HG02678 (cell line): ENCODE measurements at regions not wholly inside any gene's neighbourhood (a gene's known extent, or its start where the extent isn't known, plus 50 kb on each side); places are given as distances from the start of the nearest gene placed in this dataset.
"Not testable (repeated sequence)": the region's sequence is repeated elsewhere in the genome, so short reads cannot be mapped to it uniquely, and the experiment has no call there.

Experiments
- ATAC-seq: cut with Tn5 transposase; IDR thresholded peaks from one replicate; pipeline ENCODE4 v1.9.1; 2021; ENCODE audit warnings: mild to moderate bottlenecking, moderate library complexity; ENCODE audit not compliant: unreplicated experiment

DNA sequence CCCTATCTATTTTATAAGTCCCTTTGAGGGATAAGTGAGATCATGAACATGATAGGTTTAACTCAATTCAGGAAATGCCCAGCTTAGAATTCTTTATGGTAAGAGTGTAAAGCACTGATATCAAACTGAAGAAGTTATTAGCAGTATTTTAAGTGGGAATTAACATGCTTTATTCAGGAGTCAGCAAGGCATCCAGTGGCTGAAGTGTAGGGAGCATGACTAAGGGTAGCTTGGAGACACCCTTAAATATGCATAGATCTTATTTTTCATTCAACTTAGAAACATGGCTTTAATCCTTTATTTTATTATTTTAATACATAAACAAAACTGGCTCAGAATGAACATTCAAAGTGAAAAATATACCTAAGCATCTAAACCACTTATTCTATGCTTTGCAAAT, 158.3 kb upstream of the LPP start:
- no peak for ATAC-seq

DNA sequence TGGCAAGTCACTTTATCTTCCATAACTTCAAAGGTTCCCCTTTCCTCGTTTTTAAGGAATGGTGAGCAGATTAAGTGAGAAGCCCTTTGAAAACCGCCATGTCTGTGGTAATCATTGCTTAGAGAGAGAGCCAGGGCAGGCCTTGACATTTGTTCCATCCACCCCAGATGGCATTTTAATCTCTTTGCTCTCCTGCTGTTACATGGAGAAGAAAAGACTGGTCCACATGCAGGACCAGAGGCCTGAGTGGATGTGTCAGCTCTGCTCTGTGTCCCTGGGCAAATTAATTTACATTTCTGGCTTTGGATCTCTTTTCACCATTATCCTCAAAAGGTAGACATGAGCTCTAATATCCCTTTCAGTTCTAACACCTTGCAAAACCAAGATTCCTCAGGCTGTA, 157.3 kb upstream of the LPP start:
- ATAC-seq, result no peak

DNA sequence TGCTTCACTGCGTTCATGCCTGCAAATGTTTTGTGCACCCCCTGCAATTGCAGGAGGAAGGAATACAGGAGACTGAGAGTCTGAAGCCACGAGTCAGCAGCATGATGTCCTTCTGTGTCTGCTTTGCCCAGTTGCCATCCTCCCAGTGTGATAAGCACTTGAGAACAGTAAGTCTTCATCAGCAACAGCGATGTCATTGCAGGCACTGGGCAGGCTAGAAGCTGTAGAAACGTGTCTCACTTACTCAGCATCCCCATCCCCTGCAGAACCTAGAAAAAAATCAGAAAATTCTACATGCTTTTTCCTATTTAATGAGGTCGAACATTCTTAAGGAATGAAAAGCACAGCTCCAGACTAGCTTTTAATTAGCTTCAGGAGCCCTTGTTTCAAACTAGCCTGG, 156.5 kb upstream of the LPP start:
- ATAC-seq, result no peak

DNA sequence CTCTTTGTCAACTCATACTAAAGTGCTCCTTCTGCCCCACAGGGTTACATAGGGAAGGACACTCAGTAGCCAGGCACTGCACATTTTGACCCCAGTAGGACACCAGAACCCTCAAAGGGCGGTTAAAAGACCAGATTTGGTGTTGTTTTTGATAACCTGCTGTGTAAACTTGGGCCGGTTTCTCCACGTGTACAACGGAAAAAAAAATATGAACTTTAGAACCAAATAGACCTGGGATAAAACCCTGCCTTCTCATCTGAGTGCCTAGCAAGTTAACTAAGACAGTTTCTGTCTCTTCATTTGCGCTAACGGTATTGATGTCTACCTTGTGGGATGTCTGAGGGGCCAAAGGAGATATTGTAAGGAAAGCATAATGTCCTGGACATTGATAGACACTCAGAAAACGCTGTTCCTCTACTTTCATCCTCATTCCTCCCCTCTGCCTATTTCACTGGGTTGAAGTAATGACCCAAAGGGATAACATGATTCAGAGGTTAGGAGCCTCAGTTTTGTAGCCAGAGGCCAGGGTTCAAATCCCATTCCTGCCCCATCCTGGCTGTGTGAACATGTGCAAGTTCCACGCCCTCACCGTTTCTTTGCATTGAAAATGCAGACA, 155.9 kb upstream of the LPP start:
- no peak for ATAC-seq

DNA sequence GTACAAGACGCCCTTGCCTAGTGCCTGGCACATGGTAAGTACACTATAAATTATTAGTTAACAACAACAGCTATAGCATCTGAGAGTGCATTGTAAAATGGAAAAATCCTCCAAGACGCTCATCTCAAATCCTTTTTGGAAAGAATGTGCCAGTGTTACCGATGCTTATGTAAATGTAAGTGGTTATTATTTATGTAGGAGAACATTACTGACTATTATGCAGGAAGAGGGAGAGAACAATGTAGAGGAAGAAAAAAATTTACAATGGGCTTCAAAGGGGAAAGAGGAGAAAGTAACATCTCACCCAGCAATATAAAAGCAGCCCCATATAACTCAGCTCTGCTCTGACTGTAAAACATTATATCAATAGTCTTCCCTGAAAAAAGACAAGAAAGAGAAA, 155.3 kb upstream of the LPP start:
- no peak for ATAC-seq

DNA sequence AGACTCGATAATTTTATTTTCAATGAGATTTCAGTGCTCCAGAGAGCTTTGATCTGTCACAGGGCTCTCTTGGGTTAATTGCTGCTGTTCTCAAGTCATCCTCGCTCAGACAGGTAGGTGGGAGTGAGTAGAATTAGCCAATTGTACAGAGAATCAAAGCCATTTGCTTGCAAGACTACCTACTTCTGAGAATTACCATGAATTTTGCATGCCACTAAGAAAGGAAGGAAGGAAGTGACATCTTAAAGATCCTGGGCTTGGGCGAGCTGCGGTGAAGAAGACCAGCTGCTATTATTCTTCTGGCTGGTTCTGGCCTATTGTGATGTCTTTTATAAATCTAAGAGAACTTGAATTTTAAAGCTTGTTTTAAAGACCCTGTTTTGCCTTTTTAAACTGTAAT, 154.1 kb upstream of the LPP start:
- no peak for ATAC-seq

DNA sequence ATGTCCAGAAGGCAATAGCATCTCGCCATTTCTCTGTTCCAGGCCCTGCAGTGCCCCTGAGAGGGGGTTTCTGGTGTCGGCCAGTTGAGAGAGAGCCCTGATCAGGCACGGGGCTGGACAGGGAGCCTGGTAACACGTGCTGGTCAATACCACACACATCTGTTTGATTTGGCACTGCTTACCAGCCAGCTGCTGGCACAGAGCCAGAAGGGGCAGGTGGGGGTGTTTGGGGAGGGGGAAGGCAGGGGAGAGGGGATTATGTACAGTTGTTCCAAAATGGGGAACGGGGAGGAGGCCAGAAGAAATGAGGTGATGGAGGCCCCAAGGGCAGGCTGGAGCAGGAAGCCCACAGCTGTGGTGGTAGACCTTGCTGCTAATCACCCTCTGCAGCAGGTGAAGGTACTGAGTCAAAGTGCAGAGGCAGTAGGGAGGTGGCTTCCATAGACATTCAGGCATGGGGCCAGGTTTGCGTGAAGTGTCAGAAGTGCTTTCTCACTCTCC, 153.5 kb upstream of the LPP start:
- no peak for ATAC-seq

DNA sequence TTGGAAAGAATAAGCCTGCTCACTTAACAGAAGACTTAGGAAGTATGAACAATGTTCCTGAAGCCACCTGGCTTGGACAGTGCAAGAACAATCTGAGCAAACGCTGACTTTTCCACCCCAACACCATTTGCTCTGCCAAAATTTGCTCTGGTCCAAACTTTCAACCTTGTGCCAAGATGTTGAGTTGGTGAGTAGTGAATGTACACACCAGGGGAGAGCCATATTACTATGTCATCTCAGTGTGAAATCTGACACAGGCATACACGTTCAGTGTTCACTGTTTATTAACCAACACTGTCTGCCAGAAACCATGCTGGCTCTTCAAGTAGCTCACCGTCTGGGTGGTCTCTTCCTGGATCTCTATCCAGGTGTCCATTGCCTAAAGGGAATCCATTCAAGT, 152.9 kb upstream of the LPP start:
- ATAC-seq, result no peak

DNA sequence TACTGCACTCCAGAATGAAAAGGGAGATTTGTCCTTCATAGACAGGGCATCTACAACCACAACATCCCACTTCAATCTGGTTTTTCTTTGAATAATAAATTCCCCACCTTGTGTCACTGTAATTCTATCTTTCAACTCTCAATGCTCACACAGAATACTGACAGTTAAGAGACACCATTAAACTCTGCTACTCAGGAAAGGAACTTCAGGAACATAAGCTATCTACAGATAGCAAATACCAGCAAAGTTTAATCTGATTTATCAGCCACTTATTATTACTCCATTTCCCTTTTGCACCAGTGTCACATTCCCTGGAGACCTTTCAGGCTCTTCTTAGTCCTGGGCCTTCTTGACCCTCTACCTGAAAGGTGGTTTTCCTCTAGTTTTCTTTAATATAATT, 152.0 kb upstream of the LPP start:
- no peak for ATAC-seq

DNA sequence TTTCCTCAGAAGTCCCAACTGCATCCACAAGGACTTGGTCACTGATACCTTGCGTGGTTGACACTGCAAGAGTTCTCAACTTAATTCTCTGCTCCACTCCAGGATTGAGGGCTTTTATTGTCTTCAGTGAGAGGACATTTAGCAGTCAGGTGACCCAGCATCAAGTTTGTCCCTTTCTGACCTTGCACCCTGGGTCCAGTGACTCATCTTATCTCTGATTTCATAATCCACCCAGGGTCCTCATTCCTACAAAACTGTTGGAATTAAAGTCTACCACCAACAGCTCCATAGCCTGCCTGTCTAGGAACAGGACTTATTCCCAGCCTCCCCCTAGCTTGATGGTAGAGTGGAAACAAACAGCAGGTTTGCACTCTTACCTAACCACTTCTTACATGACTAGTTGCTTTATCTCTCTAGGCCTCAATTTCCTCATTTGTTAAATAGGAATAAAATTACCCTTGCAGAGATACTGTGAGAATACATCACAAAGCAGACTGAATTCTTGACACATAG, 151.3 kb upstream of the LPP start:
- no peak for ATAC-seq

DNA sequence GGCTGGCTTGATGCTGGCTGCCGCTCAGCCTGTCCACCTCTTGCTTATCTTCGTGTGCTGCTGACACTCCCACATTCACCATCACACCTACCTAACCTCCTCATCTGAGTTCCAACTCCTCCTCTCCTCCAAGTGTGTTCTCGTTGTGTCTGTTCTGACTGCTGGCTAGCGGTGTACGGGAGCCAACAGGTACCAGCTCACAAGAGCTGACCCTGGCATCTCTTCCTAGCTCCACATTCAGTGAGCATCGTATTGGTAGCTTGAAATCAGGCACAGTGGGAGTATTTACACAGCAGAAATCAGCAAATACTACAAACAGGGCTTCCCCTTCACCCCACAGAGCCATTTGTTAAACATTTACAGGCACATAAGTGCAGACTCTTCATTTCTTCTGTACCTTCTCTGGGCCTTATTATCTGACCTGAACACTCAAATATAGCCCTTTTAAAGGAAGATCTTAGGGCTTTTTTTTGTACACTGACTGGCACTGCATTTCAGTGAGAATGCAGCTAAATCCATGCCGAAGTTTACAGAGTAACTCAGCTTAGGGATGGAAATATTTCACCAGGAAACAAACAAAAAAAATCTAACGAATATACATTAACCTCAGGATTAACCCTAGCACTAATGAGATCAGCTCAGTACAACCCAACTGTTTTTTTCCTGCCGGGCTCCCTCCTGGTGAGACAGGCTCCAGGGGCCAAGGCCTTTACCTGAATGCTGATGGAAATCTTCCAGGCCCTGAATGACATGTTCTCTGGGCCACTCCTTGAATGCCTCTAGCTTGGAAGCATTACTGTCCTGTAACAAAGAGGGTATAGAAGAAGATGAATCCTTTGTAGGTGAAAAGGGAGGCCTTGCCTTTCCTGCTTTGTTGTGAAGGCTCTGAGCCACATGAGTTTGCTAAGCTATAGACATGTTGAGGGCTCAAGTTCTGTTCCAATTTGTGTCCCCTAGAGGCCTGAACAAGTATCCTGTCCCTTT, 150.5 kb upstream of the LPP start:
- ATAC-seq, result no peak

DNA sequence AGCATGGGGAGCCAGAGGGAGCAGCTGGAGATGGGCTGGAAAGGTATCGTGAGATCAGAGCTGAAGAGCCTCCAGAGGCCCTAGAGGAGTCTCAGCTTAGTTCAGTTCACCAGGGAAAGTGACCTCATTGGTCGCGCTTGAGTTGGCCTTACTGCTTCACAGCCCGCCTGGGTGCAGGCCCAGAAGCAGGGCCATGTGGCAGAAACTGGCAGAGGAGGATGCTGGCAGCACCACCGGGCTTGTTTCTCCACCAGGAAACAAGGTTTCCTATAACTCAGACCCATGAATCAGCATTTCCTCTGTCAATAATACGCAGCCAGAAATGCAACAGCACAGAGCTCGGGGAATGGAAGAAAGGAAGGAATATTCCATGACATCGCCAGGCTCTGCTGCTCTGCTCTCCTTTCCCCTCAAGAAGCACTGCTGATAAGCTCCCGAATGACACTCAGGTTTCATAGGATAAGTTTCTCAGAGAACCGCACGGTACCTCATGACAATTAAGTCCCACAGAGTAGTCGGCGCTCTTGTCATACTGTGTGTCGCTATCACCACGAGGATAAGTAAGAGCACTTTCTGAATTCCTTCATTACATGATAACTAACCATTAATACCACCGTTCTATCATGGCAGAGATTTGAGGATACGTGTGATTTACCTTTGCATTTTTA, 147.1 kb upstream of the LPP start:
- no peak for ATAC-seq

DNA sequence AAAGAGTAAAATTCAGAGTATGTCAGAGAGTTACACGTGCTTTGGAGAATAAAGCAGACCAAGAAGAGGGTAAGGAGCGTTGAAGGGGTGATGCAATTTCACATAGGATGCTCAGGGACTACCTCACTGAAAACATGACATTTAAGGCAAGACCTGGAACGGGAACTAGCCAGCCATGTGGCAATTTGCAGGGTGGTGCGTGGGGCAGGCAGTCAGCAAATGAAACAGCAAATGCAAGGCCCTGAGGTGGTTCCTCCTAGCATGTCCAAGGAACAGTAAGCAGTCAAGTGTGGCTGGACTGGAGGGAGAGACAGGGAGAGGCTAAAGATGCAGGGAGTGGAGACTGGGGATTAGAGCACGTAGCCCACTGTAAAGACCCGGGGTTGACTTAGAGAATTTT, 146.1 kb upstream of the LPP start:
- no peak for ATAC-seq

DNA sequence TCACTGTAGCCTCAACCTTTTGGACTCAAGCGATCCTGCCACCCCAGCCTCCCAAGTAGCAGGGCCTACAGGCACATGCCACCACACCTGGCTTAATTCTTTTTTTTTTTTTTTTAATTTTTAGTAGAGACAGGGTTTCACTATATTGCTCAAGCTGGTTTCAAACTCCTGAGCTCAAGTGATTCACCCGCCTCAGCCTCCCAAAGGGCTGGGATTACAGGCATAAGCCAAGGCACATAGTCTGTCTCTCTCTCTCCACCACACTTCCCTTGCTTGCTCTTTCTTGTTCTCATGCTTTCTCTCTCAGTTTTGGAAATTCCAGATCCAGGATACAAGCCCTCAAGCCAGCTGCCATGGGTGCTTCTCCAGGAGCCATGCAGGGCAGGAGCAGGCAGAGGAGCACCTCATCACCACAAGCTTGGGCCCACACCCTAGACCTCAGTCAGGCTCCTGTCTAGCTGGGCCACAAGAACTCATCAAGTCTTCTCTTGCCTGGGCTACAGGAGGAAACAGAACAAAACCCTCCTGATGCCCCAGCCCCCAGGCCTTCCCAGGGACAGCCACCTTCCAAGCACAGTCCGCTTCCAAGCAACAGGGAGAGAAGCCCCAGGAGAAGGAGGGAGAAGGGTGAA, 145.3 kb upstream of the LPP start:
- no peak for ATAC-seq

DNA sequence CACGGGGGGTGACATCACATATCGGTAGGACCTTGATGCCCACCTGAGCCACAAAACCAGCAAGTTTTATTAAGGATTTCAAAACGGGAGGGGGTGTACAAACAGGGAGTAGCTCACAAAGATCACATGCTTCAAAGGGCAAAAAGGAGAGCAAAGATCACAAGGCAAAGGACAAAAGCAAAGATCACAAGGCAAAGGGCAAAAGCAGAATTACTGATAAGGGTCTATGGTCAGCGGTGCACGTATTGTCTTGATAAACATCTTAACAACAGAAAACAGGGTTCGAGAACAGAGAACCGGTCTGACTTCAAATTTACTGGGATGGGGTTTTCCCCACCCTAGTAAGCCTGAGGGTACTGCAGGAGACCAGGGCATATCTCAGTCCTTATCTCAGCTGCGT, 143.5 kb upstream of the LPP start:
- no peak for ATAC-seq

DNA sequence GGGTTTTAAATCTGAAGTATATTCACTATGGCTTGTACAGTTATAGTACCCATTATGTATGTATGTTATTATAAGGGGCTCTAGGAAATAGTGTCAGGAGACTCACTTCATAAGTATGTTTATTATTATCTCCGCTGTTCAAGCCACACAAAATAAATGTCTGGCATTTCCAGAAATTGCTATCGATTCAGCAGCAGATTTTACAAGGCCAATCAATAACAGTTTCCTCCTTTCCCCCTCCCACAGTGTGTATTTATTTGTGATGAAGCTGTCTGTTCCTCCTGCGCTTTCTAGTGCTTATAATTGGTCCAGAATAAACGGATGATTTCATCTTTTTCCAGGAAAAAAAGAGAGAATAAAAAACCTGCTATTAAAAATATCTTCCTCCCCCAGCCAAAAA, 134.2 kb upstream of the LPP start:
- no peak for ATAC-seq

DNA sequence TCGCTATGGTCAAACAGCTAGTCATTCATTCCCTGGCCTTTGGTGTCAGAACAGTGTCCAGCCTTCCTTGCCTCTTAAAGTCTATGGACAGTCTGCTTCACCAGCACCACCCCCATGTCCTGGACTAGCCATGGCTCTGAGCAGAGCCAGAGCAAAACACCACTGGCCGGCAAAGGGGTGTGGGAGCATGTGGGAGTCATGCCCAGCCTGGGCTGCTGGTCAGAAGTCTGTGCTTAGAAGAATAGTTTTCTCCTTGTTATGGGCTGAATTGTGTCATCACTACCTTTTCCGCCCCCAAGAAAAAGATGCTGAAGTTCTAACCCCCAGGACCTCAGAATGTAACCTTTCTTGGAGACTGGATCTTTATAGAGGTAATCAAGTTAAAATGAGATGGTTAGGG, 132.9 kb upstream of the LPP start:
- ATAC-seq, result no peak

DNA sequence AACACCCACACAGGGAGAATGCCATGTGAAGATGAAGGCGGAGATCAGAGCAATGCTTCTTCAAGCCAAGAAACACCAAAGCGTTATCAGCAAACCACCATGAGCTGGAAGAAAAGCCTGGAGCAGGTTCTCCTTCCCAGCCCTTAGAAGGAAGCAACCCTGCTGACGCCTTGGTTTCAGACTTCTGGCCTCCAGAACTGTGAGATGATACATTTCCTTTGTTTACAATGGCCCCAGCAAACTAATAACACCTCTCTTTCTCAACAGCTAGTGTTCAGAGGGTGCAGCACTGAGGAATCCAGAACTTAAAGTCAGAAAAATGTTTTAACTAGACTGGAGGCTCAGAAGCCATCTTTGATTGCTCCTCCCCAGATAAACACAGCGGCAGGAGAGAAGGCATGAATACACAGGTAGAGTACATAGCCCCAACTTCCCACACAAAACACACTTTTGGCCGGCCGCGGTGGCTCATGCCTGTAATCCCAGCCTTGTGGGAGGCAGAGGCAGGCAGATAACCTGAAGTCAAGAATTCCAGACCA, 132.4 kb upstream of the LPP start:
- ATAC-seq, result no peak

DNA sequence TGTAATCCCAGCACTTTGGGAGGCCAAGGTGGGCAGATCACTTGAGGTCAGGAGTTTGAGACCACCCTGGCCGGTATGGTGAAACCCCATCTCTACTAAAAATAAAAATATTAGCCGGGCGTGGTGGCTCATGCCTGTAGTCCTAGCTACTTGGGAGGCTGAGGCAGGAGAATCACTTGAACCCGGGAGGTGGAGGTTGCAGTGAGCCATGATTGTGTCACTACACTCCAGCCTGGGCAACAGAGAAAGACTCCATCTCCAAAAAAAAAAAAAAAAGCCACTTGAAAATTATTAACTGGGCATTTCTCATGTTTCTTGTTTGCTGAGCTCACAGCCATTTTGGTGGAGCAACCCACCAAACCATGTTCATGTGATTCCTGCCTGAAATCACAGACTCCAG, 131.1 kb upstream of the LPP start:
- not testable (repeated sequence) for ATAC-seq

DNA sequence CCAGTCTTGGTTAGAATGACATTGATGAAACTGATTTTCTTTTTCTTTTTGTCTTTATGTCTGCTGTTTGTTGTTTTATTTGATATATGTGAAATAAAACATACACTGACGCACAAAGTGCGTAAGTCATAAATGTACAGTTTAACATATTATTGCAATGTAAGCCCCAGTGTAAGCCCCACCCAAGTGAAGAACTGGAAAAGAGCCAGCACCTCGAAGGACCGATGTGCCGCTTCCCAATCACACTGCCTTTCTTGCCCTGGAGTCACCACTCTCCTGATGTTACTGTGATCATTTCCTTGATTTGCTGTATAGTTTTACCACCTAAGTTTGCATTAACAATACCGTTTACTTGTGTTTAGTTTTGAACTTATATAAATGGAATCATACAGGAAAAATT, 128.4 kb upstream of the LPP start:
- ATAC-seq, result no peak
